ENCODE measurements at regions not wholly inside any gene's neighbourhood (a gene's known extent, or its start where the extent isn't known, plus 50 kb on each side); places are given as distances from the start of the nearest gene placed in this dataset.

- TF ChIP-seq POU2F2 (IDR thresholded peaks at IDR 0.05; ENCODE audit: low read depth, low read length) = no peak
- no peak for TF ChIP-seq POLR2A (IDR thresholded peaks at IDR 0.05; ENCODE audit: low read depth, low read length)
- no peak for TF ChIP-seq POLR2AphosphoS5 (IDR thresholded peaks at IDR 0.05; ENCODE audit: low read depth, low read length)
- TF ChIP-seq TAF1 (IDR thresholded peaks at IDR 0.05; ENCODE audit: low read depth, low read length) = no peak
Measured at GRCh38 chr4:7135389-7135746, 57.0 kb upstream of the SORCS2 start.

Measured in GM12891 (cell line).